HEK293 (cell line): ENCODE measurements at regions not wholly inside any gene's neighbourhood (a gene's known extent, or its start where the extent isn't known, plus 50 kb on each side); places are given as distances from the start of the nearest gene placed in this dataset.

Source experiments
- CTCF ChIA-PET: fragments of 350-600 bp; formaldehyde crosslinking; extraction: SDS; loops from one replicate; lab custom pipeline; 2021; ENCODE audit warnings: antibody characterized with exemption; lab: Yijun Ruan, JAX
- POLR2A ChIA-PET: fragments of 300-600 bp; formaldehyde crosslinking; extraction: SDS; loops from one replicate; lab custom pipeline; 2020; ENCODE audit warnings: antibody characterized with exemption, inconsistent platforms; lab: Yijun Ruan, JAX
- H3K27ac ChIP-seq: fragments of 200-500 bp; sonication (Bioruptor generic); 2 replicates; pipeline ENCODE4 v1.5.1; 2014; ENCODE audit warnings: low read depth, low read length, control low read depth, inconsistent platforms; ENCODE audit errors: extremely low read depth
- H3K36me3 ChIP-seq, 2 experiments: fragments of 200-500 bp in 1 of 2; sonication (Bioruptor generic) in 1 of 2; 1 replicate in 1 of 2; 2 replicates in 1 of 2; pipeline ENCODE4 v1.5.1; 2014 to 2017; ENCODE audit warnings: inconsistent platforms in 2 of 2, low read length in 2 of 2; ENCODE audit not compliant: control insufficient read depth in 2 of 2, insufficient read depth in 1 of 2
- H3K4me1 ChIP-seq: fragments of 200-500 bp; sonication (Bioruptor generic); 2 replicates; pipeline ENCODE4 v1.5.1; 2014; ENCODE audit warnings: mild to moderate bottlenecking, low read length, inconsistent platforms; ENCODE audit not compliant: control insufficient read depth, insufficient read depth
- H3K4me3 ChIP-seq: 2 replicates; pipeline ENCODE4 v1.5.1; 2011; ENCODE audit warnings: low read depth, mild to moderate bottlenecking, control low read depth, low read length, moderate library complexity
- H3K9me3 ChIP-seq: fragments of 200-500 bp; sonication (Bioruptor generic); 2 replicates; pipeline ENCODE4 v1.5.1; 2014; ENCODE audit warnings: low read depth, low read length, inconsistent platforms; ENCODE audit not compliant: control insufficient read depth, insufficient read depth
- FEZF1 ChIP-seq: fragments of 450-650 bp; formaldehyde crosslinking; IDR thresholded peaks from 2 replicates; pipeline ENCODE4 v1.5.1; 2016; ENCODE audit warnings: missing biosample characterization, missing genetic modification characterization
- GFI1B ChIP-seq: fragments of 450-650 bp; formaldehyde crosslinking; IDR thresholded peaks from 2 replicates; pipeline ENCODE4 v1.5.1; 2016; ENCODE audit warnings: missing biosample characterization, missing genetic modification characterization
- GLI2 ChIP-seq: fragments of 450-650 bp; formaldehyde crosslinking; IDR thresholded peaks from 2 replicates; pipeline ENCODE4; 2017; ENCODE audit warnings: missing biosample characterization, missing genetic modification characterization, low read depth, borderline replicate concordance
- GLIS2 ChIP-seq: fragments of 450-650 bp; formaldehyde crosslinking; IDR thresholded peaks from 2 replicates; pipeline ENCODE4 v1.5.1; 2016; ENCODE audit warnings: missing biosample characterization, missing genetic modification characterization
- HOXD13 ChIP-seq: sonication (generic); formaldehyde crosslinking; IDR thresholded peaks from 2 replicates; pipeline ENCODE4 v1.8.0; 2022; ENCODE audit warnings: missing genetic modification reagents, borderline replicate concordance
- SCRT2 ChIP-seq: fragments of 450-650 bp; formaldehyde crosslinking; IDR thresholded peaks from 2 replicates; pipeline ENCODE4 v1.5.1; 2016; ENCODE audit warnings: missing biosample characterization, missing genetic modification characterization
- ZBTB1 ChIP-seq: fragments of 450-650 bp; formaldehyde crosslinking; IDR thresholded peaks from 2 replicates; pipeline ENCODE4 v1.5.1; 2016; ENCODE audit warnings: missing biosample characterization, missing genetic modification characterization
- ZBTB48 ChIP-seq: fragments of 450-650 bp; formaldehyde crosslinking; IDR thresholded peaks from 2 replicates; pipeline ENCODE4 v1.5.1; 2016; ENCODE audit warnings: missing biosample characterization, missing genetic modification characterization
- ZFP3 ChIP-seq: fragments of 450-650 bp; formaldehyde crosslinking; IDR thresholded peaks from 2 replicates; pipeline ENCODE4 v1.5.1; 2016; ENCODE audit warnings: low read depth, missing biosample characterization, missing genetic modification characterization
- ZNF140 ChIP-seq: fragments of 450-650 bp; formaldehyde crosslinking; IDR thresholded peaks from 2 replicates; pipeline ENCODE4 v1.5.1; 2016; ENCODE audit warnings: missing biosample characterization, missing genetic modification characterization
- ZNF169 ChIP-seq: fragments of 450-650 bp; formaldehyde crosslinking; IDR thresholded peaks from 2 replicates; pipeline ENCODE4 v1.5.1; 2016; ENCODE audit warnings: missing biosample characterization, missing genetic modification characterization
- ZNF292 ChIP-seq: fragments of 450-650 bp; formaldehyde crosslinking; IDR thresholded peaks from 2 replicates; pipeline ENCODE4 v1.5.1; 2016; ENCODE audit warnings: low read depth, missing biosample characterization, missing genetic modification characterization, borderline replicate concordance
- ZNF416 ChIP-seq: fragments of 450-650 bp; formaldehyde crosslinking; IDR thresholded peaks from 2 replicates; pipeline ENCODE4 v1.5.1; 2016; ENCODE audit warnings: missing biosample characterization, missing genetic modification characterization
- ZNF529 ChIP-seq: fragments of 450-650 bp; formaldehyde crosslinking; IDR thresholded peaks from 2 replicates; pipeline ENCODE4 v1.5.1; 2017; ENCODE audit warnings: missing genetic modification characterization, missing biosample characterization; ENCODE audit not compliant: insufficient replicate concordance
- ZNF585B ChIP-seq: fragments of 450-650 bp; formaldehyde crosslinking; IDR thresholded peaks from 2 replicates; pipeline ENCODE4 v1.5.1; 2016; ENCODE audit warnings: missing biosample characterization, missing genetic modification characterization
- ZNF658 ChIP-seq: fragments of 450-650 bp; formaldehyde crosslinking; IDR thresholded peaks from 2 replicates; pipeline ENCODE4; 2016; ENCODE audit warnings: missing biosample characterization, missing genetic modification characterization
- ZNF677 ChIP-seq: fragments of 450-650 bp; IDR thresholded peaks from 2 replicates; pipeline ENCODE4 v1.5.0; 2018; ENCODE audit warnings: missing biosample characterization, mild to moderate bottlenecking, missing genetic modification characterization, moderate library complexity
- ZNF701 ChIP-seq: fragments of 450-650 bp; formaldehyde crosslinking; IDR thresholded peaks from 2 replicates; pipeline ENCODE4 v1.5.1; 2016; ENCODE audit warnings: missing biosample characterization, missing genetic modification characterization
- ZNF785 ChIP-seq: fragments of 450-650 bp; formaldehyde crosslinking; IDR thresholded peaks from 2 replicates; pipeline ENCODE4 v1.5.1; 2016; ENCODE audit warnings: missing biosample characterization, missing genetic modification characterization
- TF ChIP-seq, protein P1 (sequence below): fragments of 450-650 bp; formaldehyde crosslinking; IDR thresholded peaks from 2 replicates; pipeline ENCODE4 v1.5.1; 2016; ENCODE audit warnings: missing biosample characterization, missing genetic modification characterization
- TF ChIP-seq, protein P2 (sequence below): fragments of 450-650 bp; formaldehyde crosslinking; IDR thresholded peaks from 2 replicates; pipeline ENCODE4 v1.5.1; 2017; ENCODE audit warnings: missing biosample characterization, mild to moderate bottlenecking, missing genetic modification characterization, moderate library complexity
- TF ChIP-seq, protein P3 (sequence below): fragments of 450-650 bp; formaldehyde crosslinking; optimal IDR thresholded peaks from 2 replicates; pipeline ENCODE3; 2016; ENCODE audit warnings: missing biosample characterization, mild to moderate bottlenecking, missing genetic modification characterization
- TF ChIP-seq, protein P4 (sequence below): fragments of 450-650 bp; formaldehyde crosslinking; IDR thresholded peaks from 2 replicates; pipeline ENCODE4; 2016; ENCODE audit warnings: missing biosample characterization, missing genetic modification characterization

DNA sequence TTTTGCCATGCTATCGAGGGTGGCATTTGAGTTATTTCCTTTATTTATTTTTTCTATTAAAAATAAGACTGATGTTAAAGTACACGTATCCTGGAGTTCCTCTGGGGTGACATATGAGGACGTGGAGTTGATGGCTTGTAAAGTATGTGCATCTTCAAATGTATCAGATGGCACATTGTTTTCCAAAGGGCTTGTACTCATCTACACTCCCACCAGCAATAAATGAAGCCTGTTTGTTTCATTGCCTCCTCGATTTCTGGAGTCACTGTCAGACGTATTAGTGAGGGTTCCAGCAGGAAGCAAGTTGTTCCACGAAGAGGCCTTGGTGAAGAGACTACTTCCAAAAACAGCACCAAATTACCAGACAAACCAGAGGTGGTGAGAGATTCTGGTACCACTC is 423.9 kb downstream of the NPHP4 start:
- H3K4me3 ChIP-seq: no peak overlapping the region
- TF ChIP-seq ZNF701 (tag by site-specific recombination) (no peak), ZNF677 (tag by site-specific recombination) (no peak), ZNF585B (tag by site-specific recombination) (no peak), SCRT2 (tag by site-specific recombination) (no peak)
- no peak overlapping the region for H3K27ac ChIP-seq
- H3K9me3 ChIP-seq: no peaks in the 10 kb centered on the region
- ChIA-PET CTCF (no interaction called here), POLR2A (no interaction called here)
- no peaks in the 10 kb centered on the region for H3K4me1 ChIP-seq
- H3K36me3 ChIP-seq: no peaks in the 10 kb centered on the region

DNA sequence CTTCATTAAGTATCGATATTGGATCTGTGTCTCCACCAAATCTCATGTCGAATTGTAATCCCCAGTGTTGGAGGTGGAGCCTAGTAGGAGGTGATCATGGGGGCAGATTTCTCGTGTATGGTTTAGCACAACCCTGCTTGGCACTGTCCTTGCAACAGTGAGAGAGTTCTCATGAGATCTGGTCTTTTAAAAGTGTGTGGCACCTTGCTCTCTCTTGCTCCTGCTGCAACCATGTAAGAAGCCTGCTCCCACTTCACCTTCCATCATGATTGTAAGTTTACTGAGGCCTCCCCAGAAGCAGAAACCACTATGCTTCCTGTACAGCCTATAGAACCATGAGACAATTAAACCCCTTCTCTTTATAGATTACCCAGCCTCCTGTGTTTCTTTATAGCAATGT is 424.4 kb downstream of the NPHP4 start:
- Histone ChIP-seq H3K27ac (no peak overlapping the region), H3K9me3 (no peaks in the 10 kb centered on the region), H3K4me3 (no peak overlapping the region), H3K4me1 (no peaks in the 10 kb centered on the region), H3K36me3 (no peaks in the 10 kb centered on the region)
- ChIA-PET POLR2A (no interaction called here), CTCF (interaction anchor here (1.2 kb wide), 1 partner anchor 53 kb away, joined by 4 read pairs; no protein-coding TSS in a partner anchor)
- TF ChIP-seq, protein P1, sequence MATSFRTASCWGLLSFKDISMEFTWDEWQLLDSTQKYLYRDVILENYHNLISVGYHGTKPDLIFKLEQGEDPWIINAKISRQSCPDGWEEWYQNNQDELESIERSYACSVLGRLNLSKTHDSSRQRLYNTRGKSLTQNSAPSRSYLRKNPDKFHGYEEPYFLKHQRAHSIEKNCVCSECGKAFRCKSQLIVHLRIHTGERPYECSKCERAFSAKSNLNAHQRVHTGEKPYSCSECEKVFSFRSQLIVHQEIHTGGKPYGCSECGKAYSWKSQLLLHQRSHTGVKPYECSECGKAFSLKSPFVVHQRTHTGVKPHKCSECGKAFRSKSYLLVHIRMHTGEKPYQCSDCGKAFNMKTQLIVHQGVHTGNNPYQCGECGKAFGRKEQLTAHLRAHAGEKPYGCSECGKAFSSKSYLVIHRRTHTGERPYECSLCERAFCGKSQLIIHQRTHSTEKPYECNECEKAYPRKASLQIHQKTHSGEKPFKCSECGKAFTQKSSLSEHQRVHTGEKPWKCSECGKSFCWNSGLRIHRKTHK (tag by site-specific recombination): no peak
- TF ChIP-seq ZNF140 (tag by site-specific recombination): no peak
- no peak for TF ChIP-seq GLIS2
- TF ChIP-seq, protein P2, sequence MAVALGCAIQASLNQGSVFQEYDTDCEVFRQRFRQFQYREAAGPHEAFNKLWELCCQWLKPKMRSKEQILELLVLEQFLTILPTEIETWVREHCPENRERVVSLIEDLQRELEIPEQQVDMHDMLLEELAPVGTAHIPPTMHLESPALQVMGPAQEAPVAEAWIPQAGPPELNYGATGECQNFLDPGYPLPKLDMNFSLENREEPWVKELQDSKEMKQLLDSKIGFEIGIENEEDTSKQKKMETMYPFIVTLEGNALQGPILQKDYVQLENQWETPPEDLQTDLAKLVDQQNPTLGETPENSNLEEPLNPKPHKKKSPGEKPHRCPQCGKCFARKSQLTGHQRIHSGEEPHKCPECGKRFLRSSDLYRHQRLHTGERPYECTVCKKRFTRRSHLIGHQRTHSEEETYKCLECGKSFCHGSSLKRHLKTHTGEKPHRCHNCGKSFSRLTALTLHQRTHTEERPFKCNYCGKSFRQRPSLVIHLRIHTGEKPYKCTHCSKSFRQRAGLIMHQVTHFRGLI (tag by site-specific recombination): no peak
- no peak for TF ChIP-seq ZNF658 (tag by site-specific recombination)
- no peak for TF ChIP-seq ZNF529
- no peak for TF ChIP-seq HOXD13 (CRISPR knock-in tag)
- no peak for TF ChIP-seq GLI2 (tag by site-specific recombination)
- TF ChIP-seq, protein P3, sequence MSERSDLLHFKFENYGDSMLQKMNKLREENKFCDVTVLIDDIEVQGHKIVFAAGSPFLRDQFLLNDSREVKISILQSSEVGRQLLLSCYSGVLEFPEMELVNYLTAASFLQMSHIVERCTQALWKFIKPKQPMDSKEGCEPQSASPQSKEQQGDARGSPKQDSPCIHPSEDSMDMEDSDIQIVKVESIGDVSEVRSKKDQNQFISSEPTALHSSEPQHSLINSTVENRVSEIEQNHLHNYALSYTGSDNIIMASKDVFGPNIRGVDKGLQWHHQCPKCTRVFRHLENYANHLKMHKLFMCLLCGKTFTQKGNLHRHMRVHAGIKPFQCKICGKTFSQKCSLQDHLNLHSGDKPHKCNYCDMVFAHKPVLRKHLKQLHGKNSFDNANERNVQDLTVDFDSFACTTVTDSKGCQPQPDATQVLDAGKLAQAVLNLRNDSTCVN (tag by site-specific recombination): no peak
- TF ChIP-seq ZBTB48: no peak
- no peak for TF ChIP-seq ZNF292 (tag by site-specific recombination)
- TF ChIP-seq FEZF1: no peak
- TF ChIP-seq ZNF169 (tag by site-specific recombination): no peak
- TF ChIP-seq ZBTB1 (tag by site-specific recombination): no peak
- TF ChIP-seq ZNF416 (tag by site-specific recombination): no peak
- TF ChIP-seq, protein P4, sequence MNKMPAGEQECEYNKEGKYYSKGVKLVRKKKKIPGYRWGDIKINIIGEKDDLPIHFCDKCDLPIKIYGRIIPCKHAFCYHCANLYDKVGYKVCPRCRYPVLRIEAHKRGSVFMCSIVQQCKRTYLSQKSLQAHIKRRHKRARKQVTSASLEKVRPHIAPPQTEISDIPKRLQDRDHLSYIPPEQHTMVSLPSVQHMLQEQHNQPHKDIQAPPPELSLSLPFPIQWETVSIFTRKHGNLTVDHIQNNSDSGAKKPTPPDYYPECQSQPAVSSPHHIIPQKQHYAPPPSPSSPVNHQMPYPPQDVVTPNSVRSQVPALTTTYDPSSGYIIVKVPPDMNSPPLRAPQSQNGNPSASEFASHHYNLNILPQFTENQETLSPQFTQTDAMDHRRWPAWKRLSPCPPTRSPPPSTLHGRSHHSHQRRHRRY (tag by site-specific recombination): no peak
- TF ChIP-seq GFI1B (tag by site-specific recombination): no peak
- TF ChIP-seq ZFP3 (tag by site-specific recombination): no peak
- no peak for TF ChIP-seq ZNF785 (tag by site-specific recombination)
